GM12865 (cell line): ENCODE measurements at regions not wholly inside any gene's neighbourhood (a gene's known extent, or its start where the extent isn't known, plus 50 kb on each side); places are given as distances from the start of the nearest gene placed in this dataset.

Experiments used
- DNase-seq: peaks from one replicate; pipeline ENCODE4 v3.0.0; 2010; ENCODE audit warnings: low read depth
- H3K4me3 ChIP-seq: 2 replicates; pipeline ENCODE4 v1.5.1; 2011; ENCODE audit warnings: mild to moderate bottlenecking, low read depth, low read length, control low read depth
- CTCF ChIP-seq: IDR thresholded peaks from 2 replicates; pipeline ENCODE4 v1.5.1; 2011; ENCODE audit warnings: low read length, control low read depth, low read depth, inconsistent platforms; ENCODE audit not compliant: insufficient read depth; ENCODE audit errors: missing control alignments

- DNase-seq, result no peak
- TF ChIP-seq CTCF, result no peak
- no peak overlapping the region for H3K4me3 ChIP-seq
Measured at GRCh38 chr13:106390367-106390766, 145.1 kb downstream of the EFNB2 start.

- no peak overlapping the region for H3K4me3 ChIP-seq
- DNase-seq, result no peak
- no peak for TF ChIP-seq CTCF
Measured at GRCh38 chr13:106385654-106386053, 149.8 kb downstream of the EFNB2 start.

- no peak for TF ChIP-seq CTCF
- DNase-seq, result no peak
- H3K4me3 ChIP-seq, result no peak overlapping the region
Measured at GRCh38 chr13:106384516-106384915, 150.9 kb downstream of the EFNB2 start.

GRCh38 chr13:106383791-106384190, 151.7 kb downstream of the EFNB2 start:
- TF ChIP-seq CTCF, result no peak
- no peak for DNase-seq
- no peak overlapping the region for H3K4me3 ChIP-seq

GRCh38 chr13:106382534-106382933, 152.9 kb downstream of the EFNB2 start:
- TF ChIP-seq CTCF, result no peak
- H3K4me3 ChIP-seq, result no peak overlapping the region
- DNase-seq, result no peak

- no peak for TF ChIP-seq CTCF
- no peak for DNase-seq
- no peak overlapping the region for H3K4me3 ChIP-seq
Measured at GRCh38 chr13:106381091-106381490, 154.4 kb downstream of the EFNB2 start.

GRCh38 chr13:106377931-106378662, 157.4 kb downstream of the EFNB2 start:
- TF ChIP-seq CTCF, result no peak
- DNase-seq, result no peak
- H3K4me3 ChIP-seq, result no peak overlapping the region
